H9 (cell line): ENCODE measurements at regions not wholly inside any gene's neighbourhood (a gene's known extent, or its start where the extent isn't known, plus 50 kb on each side); places are given as distances from the start of the nearest gene placed in this dataset.

Source experiments
- DNase-seq: peaks from one replicate; pipeline ENCODE4 v3.0.0-alpha.2; 2017
- H2AFZ ChIP-seq: one replicate; pipeline ENCODE4 v1.6.1; 2013; ENCODE audit warnings: mild to moderate bottlenecking, low read length, control low read depth, moderate library complexity
- H2AK5ac ChIP-seq: 2 replicates; pipeline ENCODE4 v1.6.1; 2013; ENCODE audit warnings: low read length, control low read depth, mixed read lengths; ENCODE audit not compliant: insufficient read length
- H2BK120ac ChIP-seq: one replicate; pipeline ENCODE4 v1.6.1; 2013; ENCODE audit warnings: low read depth, mild to moderate bottlenecking, low read length, control low read depth, inconsistent platforms; ENCODE audit not compliant: poor library complexity, severe bottlenecking
- H2BK12ac ChIP-seq: 2 replicates; pipeline ENCODE4 v1.6.1; 2013; ENCODE audit warnings: low read length, control low read depth, mixed read lengths, low read depth; ENCODE audit not compliant: insufficient read length
- H2BK15ac ChIP-seq: 2 replicates; pipeline ENCODE4 v1.6.1; 2013; ENCODE audit warnings: low read depth, low read length, control low read depth
- H2BK20ac ChIP-seq: one replicate; pipeline ENCODE4 v1.6.1; 2013; ENCODE audit warnings: low read depth, mild to moderate bottlenecking, low read length, control low read depth, inconsistent platforms; ENCODE audit not compliant: poor library complexity, severe bottlenecking
- H2BK5ac ChIP-seq: 2 replicates; pipeline ENCODE4 v1.6.1; 2013; ENCODE audit warnings: low read length, control low read depth, mixed read lengths; ENCODE audit not compliant: insufficient read length
- H3K14ac ChIP-seq: 2 replicates; pipeline ENCODE4 v1.6.1; 2013; ENCODE audit warnings: low read length, control low read depth; ENCODE audit not compliant: insufficient read depth
- H3K18ac ChIP-seq: 2 replicates; pipeline ENCODE4 v1.6.1; 2013; ENCODE audit warnings: low read depth, mild to moderate bottlenecking, mixed read lengths, low read length, control low read depth; ENCODE audit not compliant: insufficient read length
- H3K23ac ChIP-seq: 2 replicates; pipeline ENCODE4 v1.6.1; 2013; ENCODE audit warnings: low read length, control low read depth, mixed read lengths, low read depth; ENCODE audit not compliant: insufficient read length
- H3K23me2 ChIP-seq: 2 replicates; pipeline ENCODE4 v1.6.1; 2013; ENCODE audit warnings: low read depth, mild to moderate bottlenecking, mixed read lengths, low read length, control low read depth; ENCODE audit not compliant: insufficient read length, poor library complexity, severe bottlenecking
- H3K27ac ChIP-seq: 2 replicates; pipeline ENCODE4 v1.5.1; 2013; ENCODE audit warnings: low read length, control low read depth, mixed read lengths, low read depth; ENCODE audit not compliant: insufficient read length
- H3K27me3 ChIP-seq: 2 replicates; pipeline ENCODE4 v1.6.1; 2013; ENCODE audit warnings: low read length, control low read depth, inconsistent platforms; ENCODE audit not compliant: insufficient read depth
- H3K4ac ChIP-seq: 2 replicates; pipeline ENCODE4 v1.6.1; 2013; ENCODE audit warnings: low read depth, mild to moderate bottlenecking, control low read depth, inconsistent platforms, low read length, moderate library complexity
- H3K4me1 ChIP-seq: 2 replicates; pipeline ENCODE4 v1.6.1; 2013; ENCODE audit warnings: low read length, control low read depth, inconsistent platforms; ENCODE audit not compliant: insufficient read depth
- H3K4me2 ChIP-seq: 2 replicates; pipeline ENCODE4 v1.6.1; 2013; ENCODE audit warnings: low read length, control low read depth, mixed read lengths; ENCODE audit not compliant: insufficient read length, insufficient read depth
- H3K56ac ChIP-seq: 2 replicates; pipeline ENCODE4 v1.6.1; 2013; ENCODE audit warnings: low read depth, mild to moderate bottlenecking, mixed read lengths, low read length, control low read depth; ENCODE audit not compliant: insufficient read length
- H3K79me1 ChIP-seq: 2 replicates; pipeline ENCODE4 v1.6.1; 2013; ENCODE audit warnings: low read depth, mild to moderate bottlenecking, moderate library complexity, low read length, control low read depth, inconsistent platforms; ENCODE audit not compliant: insufficient read depth, poor library complexity, severe bottlenecking
- H3K79me2 ChIP-seq: 2 replicates; pipeline ENCODE4 v1.6.1; 2013; ENCODE audit warnings: low read length, control low read depth, inconsistent platforms; ENCODE audit not compliant: insufficient read depth
- H3K9ac ChIP-seq: 2 replicates; pipeline ENCODE4 v1.6.1; 2013; ENCODE audit warnings: low read length, control low read depth, mixed read lengths; ENCODE audit not compliant: insufficient read length; ENCODE audit errors: extremely low read depth
- H3K9me3 ChIP-seq: one replicate; pipeline ENCODE4 v1.6.1; 2013; ENCODE audit warnings: low read depth, low read length, inconsistent platforms; ENCODE audit not compliant: control insufficient read depth
- H3T11ph ChIP-seq: one replicate; pipeline ENCODE4 v1.6.1; 2013; ENCODE audit warnings: mild to moderate bottlenecking, low read length, control low read depth, inconsistent platforms
- H4K20me1 ChIP-seq: one replicate; pipeline ENCODE4 v1.6.1; 2013; ENCODE audit not compliant: control insufficient read depth, insufficient read length, insufficient read depth
- H4K5ac ChIP-seq: 2 replicates; pipeline ENCODE4 v1.6.1; 2013; ENCODE audit warnings: low read depth, mild to moderate bottlenecking, mixed read lengths, low read length, control low read depth; ENCODE audit not compliant: insufficient read length
- H4K8ac ChIP-seq: replicated peaks from 2 replicates; pipeline ENCODE4 v1.6.1; 2013; ENCODE audit warnings: low read length, control low read depth, mixed read lengths, low read depth; ENCODE audit not compliant: insufficient read length
- H4K91ac ChIP-seq: 2 replicates; pipeline ENCODE4 v1.6.1; 2013; ENCODE audit warnings: low read depth, mild to moderate bottlenecking, moderate library complexity, mixed read lengths, low read length, control low read depth; ENCODE audit not compliant: insufficient read length
- H3K27ac Mint-ChIP-seq, 3 experiments: 2 replicates in 2 of 3; 3 replicates in 1 of 3; pipeline ENCODE4 v1.8.0; 2020 to 2021; ENCODE audit warnings: mixed read lengths in 3 of 3, mild to moderate bottlenecking in 1 of 3, moderate library complexity in 1 of 3
- H3K27me3 Mint-ChIP-seq: 2 replicates; pipeline ENCODE4 v1.8.0; 2021; ENCODE audit warnings: low read depth, mild to moderate bottlenecking, moderate library complexity, mixed read lengths
- H3K36me3 Mint-ChIP-seq, 3 experiments: 2 replicates in 2 of 3; 3 replicates in 1 of 3; pipeline ENCODE4 v1.8.0; 2020 to 2021; ENCODE audit warnings: low read depth in 3 of 3, mixed read lengths in 3 of 3; ENCODE audit not compliant: insufficient read depth in 1 of 3
- H3K4me1 Mint-ChIP-seq, 2 experiments: 2 replicates each; pipeline ENCODE4 v1.8.0; 2020; ENCODE audit warnings: mixed read lengths in 2 of 2
- H3K4me3 Mint-ChIP-seq, 2 experiments: 2 replicates in 1 of 2; 3 replicates in 1 of 2; pipeline ENCODE4 v1.8.0; 2020 to 2021; ENCODE audit warnings: mild to moderate bottlenecking in 2 of 2, mixed read lengths in 2 of 2, moderate library complexity in 1 of 2
- H3K9me3 Mint-ChIP-seq, 2 experiments: 2 replicates in 1 of 2; 3 replicates in 1 of 2; pipeline ENCODE4 v1.8.0; 2020; ENCODE audit warnings: mild to moderate bottlenecking in 2 of 2, mixed read lengths in 2 of 2, moderate library complexity in 1 of 2
- CTCF ChIP-seq: fragments of 200-600 bp; sonication (generic); conservative IDR thresholded peaks from 3 replicates; pipeline ENCODE4 v1.8.0; 2021; ENCODE audit warnings: antibody characterized with exemption, mild to moderate bottlenecking
- WGBS: extraction: QIAGEN DNeasy Blood & Tissue Kit; methylation state at CpG from one replicate; pipeline ENCODE4 v1.1.7; 2013; ENCODE audit warnings: missing lambda C conversion rate, low lambda C conversion rate, mixed read lengths; ENCODE audit not compliant: insufficient read length; ENCODE audit errors: extremely low coverage; 5-methylcytosine and 5-hydroxymethylcytosine counted together

- H3T11ph ChIP-seq: no peak overlapping the region
- no peak overlapping the region for H3K18ac ChIP-seq
- H2AK5ac ChIP-seq: no peak overlapping the region
- H3K23me2 ChIP-seq: no peaks in the 10 kb centered on the region
- Mint-ChIP-seq H3K9me3 (no peaks in the 10 kb centered on the region), H3K4me3 (no peak overlapping the region), H3K27ac (no peak overlapping the region), H3K4me1 (no peaks in the 10 kb centered on the region), H3K36me3 (no peaks in the 10 kb centered on the region), H3K27me3 (no peaks in the 10 kb centered on the region)
- H3K79me1 ChIP-seq: no peaks in the 10 kb centered on the region
- H4K91ac ChIP-seq: no peak overlapping the region
- H3K4me1 ChIP-seq: no peaks in the 10 kb centered on the region
- TF ChIP-seq CTCF: no peak
- no peaks in the 10 kb centered on the region for H3K9me3 ChIP-seq
- no peak overlapping the region for H3K23ac ChIP-seq
- no peak overlapping the region for H4K8ac ChIP-seq
- no peak overlapping the region for H4K5ac ChIP-seq
- H2BK15ac ChIP-seq: no peak overlapping the region
- no peak overlapping the region for H3K4ac ChIP-seq
- no peak overlapping the region for H2AFZ ChIP-seq
- H4K20me1 ChIP-seq: no peaks in the 10 kb centered on the region
- no CpG with 5 or more reads among the region's 3 CpGs for WGBS
- DNase-seq: no peak
- no peak overlapping the region for H3K14ac ChIP-seq
- H2BK120ac ChIP-seq: no peak overlapping the region
- H3K79me2 ChIP-seq: no peaks in the 10 kb centered on the region
- H3K27ac ChIP-seq: no peak overlapping the region
- no peak overlapping the region for H2BK5ac ChIP-seq
- no peak overlapping the region for H3K4me2 ChIP-seq
- H2BK20ac ChIP-seq: no peak overlapping the region
- no peak overlapping the region for H2BK12ac ChIP-seq
- no peaks in the 10 kb centered on the region for H3K27me3 ChIP-seq
- no peak overlapping the region for H3K56ac ChIP-seq
- no peak overlapping the region for H3K9ac ChIP-seq
Observed at GRCh38 chr2:18663861-18664260, 74.5 kb upstream of the NT5C1B start.
